ENCODE measurements at regions not wholly inside any gene's neighbourhood (a gene's known extent, or its start where the extent isn't known, plus 50 kb on each side); places are given as distances from the start of the nearest gene placed in this dataset.

DNA sequence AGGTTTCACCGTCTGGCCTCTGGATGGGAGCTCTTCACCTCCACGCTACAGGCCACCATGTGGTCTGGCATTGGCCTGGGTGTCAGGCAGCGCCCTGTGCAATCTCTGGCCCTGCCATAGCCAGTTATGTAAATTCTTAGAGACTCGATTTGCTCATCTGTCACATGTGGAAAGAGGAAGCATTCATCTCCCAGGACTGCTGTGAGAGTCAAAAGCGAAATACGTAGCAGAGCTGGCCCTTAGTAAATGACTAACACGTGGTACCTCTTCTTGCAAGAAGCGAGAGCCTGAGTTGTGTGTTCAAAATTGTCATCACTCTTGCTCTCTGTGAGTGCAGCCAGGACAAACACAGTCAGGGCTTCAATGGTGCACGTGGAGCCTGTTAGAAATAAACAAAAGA is 159.0 kb upstream of the BACE2 start (continued):
- TF ChIP-seq SP2 (IDR thresholded peaks at IDR 0.05; ENCODE audit: low read length) (no peak), POLR2A (IDR thresholded peaks at IDR 0.05; ENCODE audit: control extremely low read depth in 1 of 2, low read depth in 2 of 2, low read length in 2 of 2) (no peak), YY1 (IDR thresholded peaks at IDR 0.05; ENCODE audit: low read depth, low read length) (no peak)

Data from H1 (cell line).